ENCODE measurements at regions not wholly inside any gene's neighbourhood (a gene's known extent, or its start where the extent isn't known, plus 50 kb on each side); places are given as distances from the start of the nearest gene placed in this dataset.

GRCh38 chr6:92216717-92217116, 1202.6 kb downstream of the EPHA7 start:
- no peak for DNase-seq

GRCh38 chr6:92201618-92202017, 1217.7 kb downstream of the EPHA7 start:
- DNase-seq: no peak

GRCh38 chr6:92196325-92196724, 1223.0 kb downstream of the EPHA7 start:
- DNase-seq: no peak

GRCh38 chr6:92195796-92196195, 1223.6 kb downstream of the EPHA7 start:
- DNase-seq: no peak

GRCh38 chr6:92188016-92188415, 1231.3 kb downstream of the EPHA7 start:
- no peak for DNase-seq

GRCh38 chr6:92184933-92185332, 1234.4 kb downstream of the EPHA7 start:
- no peak for DNase-seq

GRCh38 chr6:92181347-92181746, 1238.0 kb downstream of the EPHA7 start:
- DNase-seq: no peak

- no peak for DNase-seq
Measured at GRCh38 chr6:92180090-92180489, 1239.3 kb downstream of the EPHA7 start.

GRCh38 chr6:92176666-92177065, 1242.7 kb downstream of the EPHA7 start:
- no peak for DNase-seq

GRCh38 chr6:92174398-92175073, 1244.8 kb downstream of the EPHA7 start:
- DNase-seq: no peak

GRCh38 chr6:92169506-92169905, 1249.9 kb downstream of the EPHA7 start:
- no peak for DNase-seq

GRCh38 chr6:92166666-92167065, 1252.7 kb downstream of the EPHA7 start:
- DNase-seq: no peak

- DNase-seq: no peak
Measured at GRCh38 chr6:92161953-92162352, 1257.4 kb downstream of the EPHA7 start.

- no peak for DNase-seq
Measured at GRCh38 chr6:92160226-92160625, 1259.1 kb downstream of the EPHA7 start.

GRCh38 chr6:92159046-92159445, 1260.3 kb downstream of the EPHA7 start:
- DNase-seq: no peak

GRCh38 chr6:92150553-92150952, 1268.8 kb downstream of the EPHA7 start:
- DNase-seq: no peak

- DNase-seq: no peak
Measured at GRCh38 chr6:92147246-92147645, 1272.1 kb downstream of the EPHA7 start.

GRCh38 chr6:92139601-92140000, 1279.8 kb downstream of the EPHA7 start:
- no peak for DNase-seq

- DNase-seq: no peak
Measured at GRCh38 chr6:92132957-92133356, 1286.4 kb downstream of the EPHA7 start.

GRCh38 chr6:92132457-92132856, 1286.9 kb downstream of the EPHA7 start:
- DNase-seq: no peak

- DNase-seq: no peak
Measured at GRCh38 chr6:92130944-92131343, 1288.4 kb downstream of the EPHA7 start.

- no peak for DNase-seq
Measured at GRCh38 chr6:92126983-92127382, 1292.4 kb downstream of the EPHA7 start.

- no peak for DNase-seq
Measured at GRCh38 chr6:92126088-92126487, 1293.3 kb downstream of the EPHA7 start.

- DNase-seq: no peak
Measured at GRCh38 chr6:92125681-92126080, 1293.7 kb downstream of the EPHA7 start.

GRCh38 chr6:92124200-92124651, 1295.1 kb downstream of the EPHA7 start:
- DNase-seq: no peak
